ENCODE measurements at regions not wholly inside any gene's neighbourhood (a gene's known extent, or its start where the extent isn't known, plus 50 kb on each side); places are given as distances from the start of the nearest gene placed in this dataset.

- FAIRE-seq (no peak), DNase-seq (ENCODE audit: low spot score) (no peak)
These were observed 50.6 kb upstream of the JAZF1 start for GRCh38 chr7:28231176-28231575.

DNA sequence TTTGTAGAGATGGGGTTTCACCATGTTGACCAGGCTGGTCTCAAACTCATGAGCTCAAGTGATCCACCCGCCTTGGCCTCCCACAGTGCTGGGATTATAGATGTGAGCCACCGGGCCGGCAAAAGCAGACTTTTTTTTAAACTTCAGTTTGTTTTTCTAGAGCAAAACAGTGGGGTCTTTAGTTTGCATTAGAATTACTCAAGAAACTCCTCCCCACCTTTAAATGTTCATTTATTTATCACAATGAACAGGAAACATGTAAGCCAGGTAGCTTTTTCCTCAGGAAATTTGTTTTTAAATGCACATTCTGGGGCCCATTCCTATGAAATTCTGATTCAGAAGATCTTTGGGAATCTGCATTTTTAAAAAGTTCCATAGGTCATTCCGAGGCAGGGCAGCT is 56.0 kb upstream of the JAZF1 start:
- DNase-seq (ENCODE audit: low spot score): no peak
- no peak for FAIRE-seq

- DNase-seq (ENCODE audit: low spot score): no peak
- FAIRE-seq: peak; percentile 20
These were observed 56.8 kb upstream of the JAZF1 start for GRCh38 chr7:28237363-28237762.

GRCh38 chr7:28239823-28240204 is 59.2 kb upstream of the JAZF1 start:
- DNase-seq (ENCODE audit: low spot score) (no peak), FAIRE-seq (no peak)

DNA sequence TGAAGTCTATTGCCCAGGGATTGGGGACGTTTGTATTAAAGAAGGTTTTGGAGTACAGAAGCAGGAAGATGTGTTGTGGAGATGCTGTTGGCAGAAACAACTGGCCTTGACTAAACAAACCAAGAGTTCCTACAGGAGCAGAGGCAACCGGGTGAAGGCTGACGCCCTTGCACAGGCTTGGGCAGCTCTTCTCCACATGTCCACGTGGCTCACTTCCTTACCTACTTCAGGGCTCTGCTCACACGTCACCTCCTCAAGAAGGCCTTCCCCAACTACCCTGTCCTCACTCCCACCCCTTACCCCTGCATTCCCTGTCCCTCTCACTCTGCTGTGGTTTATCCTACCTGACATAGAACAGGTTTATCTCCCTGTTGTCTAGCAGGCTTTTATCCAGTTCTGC is 59.9 kb upstream of the JAZF1 start:
- no peak for DNase-seq (ENCODE audit: low spot score)
- FAIRE-seq: no peak

DNA sequence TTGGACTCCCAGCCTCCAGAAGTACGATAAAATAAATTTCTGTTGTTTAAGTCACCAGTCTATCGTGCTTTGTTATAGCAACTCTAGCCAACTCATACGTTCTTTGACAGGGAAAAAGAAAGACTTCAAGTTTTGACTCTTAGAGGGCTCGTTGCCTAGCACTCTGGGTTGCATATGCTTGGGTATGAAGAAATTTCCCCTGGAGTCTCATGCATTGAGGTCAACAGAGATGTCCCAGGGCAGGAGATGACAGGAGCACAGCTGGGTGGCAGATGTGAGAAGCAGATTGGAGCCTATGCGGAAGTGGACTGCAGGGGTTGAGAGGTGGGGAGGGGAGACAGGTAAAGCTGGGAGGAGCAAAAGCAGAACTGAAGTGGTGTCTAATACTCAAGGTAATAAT is 63.3 kb upstream of the JAZF1 start:
- FAIRE-seq (no peak), DNase-seq (ENCODE audit: low spot score) (no peak)

GRCh38 chr7:28245123-28245878 is 64.7 kb upstream of the JAZF1 start:
- FAIRE-seq: no peak
- DNase-seq (ENCODE audit: low spot score): no peak

GRCh38 chr7:28246921-28247461 is 66.4 kb upstream of the JAZF1 start:
- FAIRE-seq (peak; percentile 67), DNase-seq (ENCODE audit: low spot score) (no peak)

GRCh38 chr7:28258240-28258639 is 77.6 kb upstream of the JAZF1 start:
- peak; percentile 46 for FAIRE-seq

GRCh38 chr7:28260969-28261368 is 80.4 kb upstream of the JAZF1 start:
- no peak for FAIRE-seq
- DNase-seq (ENCODE audit: low spot score): no peak

More at GRCh38 chr7:28258240-28258639, 77.6 kb upstream of the JAZF1 start:
- DNase-seq (ENCODE audit: low spot score): no peak

- FAIRE-seq (no peak), DNase-seq (ENCODE audit: low spot score) (no peak)
These were observed 83.2 kb upstream of the JAZF1 start for GRCh38 chr7:28263622-28264271.

GRCh38 chr7:28266402-28266801 is 85.8 kb upstream of the JAZF1 start:
- FAIRE-seq: no peak

DNA sequence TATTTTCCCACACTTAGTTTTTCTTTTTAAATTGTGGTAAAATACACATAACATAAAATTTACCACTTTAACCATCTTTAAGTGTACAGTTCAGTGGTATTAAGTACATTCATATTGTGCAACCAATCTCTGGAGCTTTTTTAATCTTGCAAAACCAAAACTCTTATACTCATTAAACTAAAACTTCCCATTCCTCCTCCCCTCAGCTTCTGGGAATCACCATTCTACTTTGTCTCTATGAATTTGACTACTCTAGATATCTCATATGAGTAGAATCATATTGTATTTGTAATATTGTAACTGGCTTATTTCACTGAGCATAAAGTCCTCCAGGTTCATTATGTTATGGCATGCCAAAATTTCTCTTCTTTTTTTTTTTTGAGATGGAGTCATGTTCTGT is 86.4 kb upstream of the JAZF1 start:
- DNase-seq (ENCODE audit: low spot score): no peak
- FAIRE-seq: no peak

More at GRCh38 chr7:28266402-28266801, 85.8 kb upstream of the JAZF1 start:
- DNase-seq (ENCODE audit: low spot score): no peak

- FAIRE-seq: peak; percentile 35
- DNase-seq (ENCODE audit: low spot score): no peak
These were observed 89.2 kb upstream of the JAZF1 start for GRCh38 chr7:28269700-28270361.

- FAIRE-seq (peak; percentile 17), DNase-seq (ENCODE audit: low spot score) (no peak)
These were observed 89.9 kb upstream of the JAZF1 start for GRCh38 chr7:28270536-28270935.

DNA sequence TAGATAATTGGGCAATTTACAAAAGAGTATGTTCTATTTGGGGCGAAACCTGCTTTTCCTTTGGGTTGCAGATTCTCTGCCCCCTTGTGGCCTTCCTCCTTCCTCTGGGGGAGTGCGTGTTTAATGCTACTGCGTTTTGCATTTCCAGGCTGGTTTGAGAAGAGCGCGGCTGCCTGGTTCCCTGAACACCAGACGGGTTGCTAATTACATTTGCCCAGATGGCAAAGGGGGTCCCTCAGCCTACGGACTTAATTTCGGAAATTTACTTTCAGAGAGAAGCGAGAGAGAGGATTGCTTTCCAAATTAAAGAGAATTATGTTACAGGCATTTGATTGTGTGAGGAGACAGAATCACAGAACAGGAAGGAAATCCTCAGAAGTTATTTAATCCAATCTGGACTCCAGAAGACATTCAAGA is 91.9 kb upstream of the JAZF1 start:
- DNase-seq (ENCODE audit: low spot score) (peak; percentile 20), FAIRE-seq (no peak)

DNA sequence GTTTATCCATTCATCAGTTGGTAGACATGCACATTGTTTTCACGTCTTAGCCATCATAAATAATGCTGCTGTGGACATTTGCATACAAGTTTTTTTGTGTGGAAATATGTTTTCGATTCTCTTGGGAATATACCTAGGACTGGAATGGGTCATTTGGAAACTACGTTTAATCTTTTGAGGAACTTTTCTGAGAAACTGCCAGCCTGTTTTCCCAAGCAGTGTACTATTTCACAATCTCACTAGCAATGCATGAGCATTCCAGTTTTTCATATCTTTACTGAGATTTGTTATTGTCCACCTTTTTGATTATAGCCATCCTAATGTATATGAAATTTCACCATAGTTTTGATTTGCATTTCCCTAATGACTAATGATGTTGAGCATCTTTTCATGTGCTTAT is 95.7 kb upstream of the JAZF1 start:
- no peak for DNase-seq (ENCODE audit: low spot score)
- no peak for FAIRE-seq

- DNase-seq (ENCODE audit: low spot score): no peak
- FAIRE-seq: no peak
These were observed 96.8 kb upstream of the JAZF1 start for GRCh38 chr7:28277364-28277763.

- DNase-seq (ENCODE audit: low spot score) (no peak), FAIRE-seq (no peak)
These were observed 97.4 kb upstream of the JAZF1 start for GRCh38 chr7:28277958-28278357.

- no peak for FAIRE-seq
- DNase-seq (ENCODE audit: low spot score): no peak
These were observed 99.9 kb upstream of the JAZF1 start for GRCh38 chr7:28280516-28280915.

- DNase-seq (ENCODE audit: low spot score) (no peak), FAIRE-seq (no peak)
These were observed 109.9 kb upstream of the JAZF1 start for GRCh38 chr7:28290496-28290895.

DNA sequence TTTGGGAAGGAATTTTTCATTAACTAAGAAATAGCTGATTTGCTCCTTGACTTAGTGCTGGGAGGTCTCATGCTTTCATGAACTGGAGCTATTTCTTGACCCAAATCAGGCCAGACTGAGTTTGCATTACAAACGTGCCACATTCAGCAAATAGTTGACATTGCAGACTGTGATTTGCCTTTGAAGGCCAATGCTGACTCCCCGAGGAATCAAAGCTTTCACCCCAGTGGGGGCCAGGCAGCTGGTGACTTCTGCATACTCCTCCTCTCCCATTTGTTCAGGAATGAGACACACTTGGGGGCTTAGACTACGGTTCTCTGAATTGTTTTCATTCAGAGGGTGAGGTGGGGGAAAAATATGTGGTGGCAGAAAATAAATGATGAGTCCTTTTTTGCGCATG is 111.0 kb upstream of the JAZF1 start:
- DNase-seq (ENCODE audit: low spot score) (no peak), FAIRE-seq (no peak)

All from urothelium cell line (cell line).